Heart left ventricle (tissue), 16 donors: ENCODE measurements at regions not wholly inside any gene's neighbourhood (a gene's known extent, or its start where the extent isn't known, plus 50 kb on each side); places are given as distances from the start of the nearest gene placed in this dataset.

ENCODE experiments used
- ATAC-seq, 4 donors: fragments of 200-7000 bp; cut with Tn5 transposase; one replicate each; pipeline ENCODE4 v1.9.1; 2020 to 2022; ENCODE audit warnings: moderate library complexity in 4 of 4, mild to moderate bottlenecking in 3 of 4, moderate number of reproducible peaks in 1 of 4
- DNase-seq, 5 donors: peaks; one replicate each; pipeline ENCODE4 v3.0.0-alpha.2; 2020
- H3K27ac ChIP-seq, 12 donors: fragments of 200-600 bp; sonication (generic) in 4 of 12; one replicate each; pipeline versions ENCODE4 v1.5.0 to v1.8.0; 2016 to 2022; ENCODE audit warnings: mild to moderate bottlenecking in 2 of 12
- H3K27me3 ChIP-seq, 9 donors: fragments of 200-600 bp; sonication (generic) in 2 of 9; one replicate each; pipeline versions ENCODE4 v1.5.1 to v1.8.0; 2016 to 2022; ENCODE audit warnings: mild to moderate bottlenecking in 3 of 9
- H3K36me3 ChIP-seq, 9 donors: fragments of 200-600 bp; sonication (generic) in 2 of 9; one replicate each; pipeline versions ENCODE4 v1.5.0 to v1.8.0; 2018 to 2022; ENCODE audit warnings: mild to moderate bottlenecking in 2 of 9
- H3K4me1 ChIP-seq, 12 donors: fragments of 200-600 bp; sonication (generic) in 4 of 12; one replicate each; pipeline versions ENCODE4 v1.5.0 to v1.8.0; 2016 to 2022; ENCODE audit warnings: mild to moderate bottlenecking in 3 of 12
- H3K4me3 ChIP-seq, 12 donors: fragments of 200-600 bp; sonication (generic) in 4 of 12; one replicate each; pipeline versions ENCODE4 v1.5.0 to v1.8.0; 2017 to 2022; ENCODE audit warnings: mild to moderate bottlenecking in 9 of 12, moderate library complexity in 4 of 12
- H3K9me3 ChIP-seq, 12 donors: fragments of 200-600 bp; sonication (generic) in 4 of 12; one replicate each; pipeline versions ENCODE4 v1.5.0 to v1.8.0; 2016 to 2022; ENCODE audit warnings: mild to moderate bottlenecking in 1 of 12
- CTCF ChIP-seq, 12 donors: fragments of 200-600 bp; sonication (generic) in 4 of 12; IDR thresholded peaks; one replicate each; pipeline versions ENCODE4 v1.5.0 to v1.8.0; 2018 to 2022; ENCODE audit warnings: antibody characterized with exemption in 12 of 12, mild to moderate bottlenecking in 5 of 12
- POLR2A ChIP-seq, 2 donors: fragments of 450-650 bp; IDR thresholded peaks; one replicate each; pipeline ENCODE4 v1.6.1; 2017; ENCODE audit warnings: antibody characterized with exemption in 2 of 2, mild to moderate bottlenecking in 2 of 2, moderate library complexity in 2 of 2
- WGBS, 4 donors: extraction: QIAGEN DNeasy Blood & Tissue Kit in 2 of 4; methylation state at CpG; one replicate each; pipeline versions ENCODE4 v1.1.5 to v1.1.7; 2013 to 2018; 5-methylcytosine and 5-hydroxymethylcytosine counted together
- intact Hi-C, 10 donors: fragments of 100-400 bp; cut with DNase I; formaldehyde crosslinking; loops; one replicate each; pipeline versions ENCODE4 v1.11.1 to v1.14.2; 2022
- donor health status: ischemic (EF 13 %, LVEDD 7.1; RV severe dilation, severe dysfunction).
- donor health status: healthy with polysubstance abuse.
- donor health status: DM: no; HTN: yes; CAD: no.
- donor health status: DM: no; HTN: no; CAD: no.
- donor health status: ischemic (EF 25% LVEDD 6.9; RV normal size, moderate dysfunction).
- donor health status: ischemic (EF 25% LVEDD 5.7; RV mildly dilated, moderate dysfunction).
- donor health status: healthy.
- donor health status: DM: yes; HTN: yes; CAD: no.
- donor health status: ischemic (EF 35%, LVEDD 5.7; RV mildly dilated, moderate dysfunction).
- donor health status: nonischemic (EF 11% LVEDD 7.7; RV severe dilation, severe dysfunction).
- donor health status: DM: yes; HTN: yes; CAD: no.
- donor health status: PGD.
- donor health status: ischemic (EF 29% LVEDD 5.4; RV normal size, mild dysfunction).
- donor health status: nonischemic (EF 23%, LVEDD 6.1; RV moderate dilation, normal function).

GRCh38 chr1:234726359-234726943 is 116.5 kb upstream of the IRF2BP2 start:
- DNase-seq, result peak in 2 of 5 donors; percentile 33 to 46
- Histone ChIP-seq H3K36me3 (no peaks in the 10 kb centered on the region), H3K9me3 (no peaks in the 10 kb centered on the region), H3K4me3 (no peak overlapping the region), H3K4me1 (peaks cover 37 to 87% (median 65%) of the 10 kb centered on the region in 12 donors), H3K27me3 (no peaks in the 10 kb centered on the region), H3K27ac (peak overlapping the region; percentile 93 to 99 (median 99))
- ATAC-seq, result no peak
- WGBS, 4 donors, result 39 to 60% (median 49%) methylated on average over 12 of the region's 12 CpGs
- TF ChIP-seq CTCF (IDR thresholded peaks at IDR 0.05) (no peak), POLR2A (IDR thresholded peaks at IDR 0.05) (no peak)
- intact Hi-C loops, result loop anchor here in 9 of 10 donors (5.0 to 10.0 kb wide), 13 partner anchors 41 to 351 kb away; no protein-coding TSS in a partner anchor

DNA sequence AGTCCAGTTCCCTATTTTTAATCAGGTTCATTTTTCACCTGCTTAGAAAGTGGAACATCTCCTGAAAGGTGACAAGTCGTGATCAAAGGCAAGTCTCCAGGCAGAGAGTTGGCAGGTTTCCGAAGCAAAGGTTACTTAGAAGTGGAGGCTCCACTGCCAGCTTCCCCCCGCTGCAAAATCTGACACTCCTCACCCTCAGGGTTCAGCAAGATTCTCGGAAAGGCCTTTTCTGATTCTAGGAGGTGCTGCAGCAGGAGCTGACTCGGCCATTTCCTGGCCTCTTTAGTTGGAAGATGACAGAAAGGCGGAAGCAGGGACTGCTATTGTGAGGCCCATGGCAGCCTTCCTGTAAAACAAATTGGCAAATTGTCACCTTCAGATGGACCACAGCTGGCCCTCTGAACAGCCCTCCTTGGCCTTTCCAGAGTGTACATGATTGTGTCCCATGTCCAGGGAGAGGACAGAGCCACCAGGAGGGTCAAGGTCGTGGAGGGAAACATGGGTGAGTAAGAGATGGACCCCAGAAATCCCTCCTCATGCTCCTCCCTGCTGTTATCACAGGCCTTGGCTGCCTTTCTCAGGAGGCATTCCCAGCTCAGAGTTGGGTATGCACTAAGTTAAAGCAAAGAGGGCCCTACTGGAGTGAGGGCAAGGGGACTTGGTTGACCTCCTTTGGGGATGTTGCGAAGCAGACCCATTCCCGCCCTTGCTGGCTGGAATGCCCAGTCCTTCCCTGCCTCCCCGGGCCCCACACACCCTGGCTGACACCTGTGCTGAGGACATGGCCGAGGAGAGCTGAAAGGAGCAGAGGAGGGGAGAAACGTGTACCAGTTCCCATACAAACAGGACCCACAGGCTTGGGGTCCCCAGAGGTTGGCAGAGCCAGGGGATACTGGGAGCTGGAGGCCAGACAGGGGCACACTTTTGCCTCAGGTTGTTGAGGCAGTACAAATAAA is 115.5 kb upstream of the IRF2BP2 start:
- Histone ChIP-seq H3K4me1 (peaks cover 41 to 87% (median 75%) of the 10 kb centered on the region in 12 donors), H3K4me3 (peak overlapping the region in 6 of 12 donors; percentile 3 to 38 (median 16)), H3K27me3 (no peaks in the 10 kb centered on the region), H3K27ac (peak overlapping the region; percentile 93 to 99 (median 99)), H3K9me3 (no peaks in the 10 kb centered on the region), H3K36me3 (no peaks in the 10 kb centered on the region)
- DNase-seq, result peak in 4 of 5 donors; percentile 41 to 63 (median 62)
- TF ChIP-seq CTCF (IDR thresholded peaks at IDR 0.05) (no peak), POLR2A (IDR thresholded peaks at IDR 0.05) (no peak)
- intact Hi-C loops, result loop anchor here (1.0 to 10.0 kb wide), 23 partner anchors 42 to 357 kb away; partner anchors contain the start of gene IRF2BP2 (in 2 of the 10)
- WGBS, 4 donors, result 39 to 47% (median 42%) methylated on average over 11 to 12 of the region's 12 CpGs
- peak in 2 of 4 donors; percentile 1 to 3 for ATAC-seq

DNA sequence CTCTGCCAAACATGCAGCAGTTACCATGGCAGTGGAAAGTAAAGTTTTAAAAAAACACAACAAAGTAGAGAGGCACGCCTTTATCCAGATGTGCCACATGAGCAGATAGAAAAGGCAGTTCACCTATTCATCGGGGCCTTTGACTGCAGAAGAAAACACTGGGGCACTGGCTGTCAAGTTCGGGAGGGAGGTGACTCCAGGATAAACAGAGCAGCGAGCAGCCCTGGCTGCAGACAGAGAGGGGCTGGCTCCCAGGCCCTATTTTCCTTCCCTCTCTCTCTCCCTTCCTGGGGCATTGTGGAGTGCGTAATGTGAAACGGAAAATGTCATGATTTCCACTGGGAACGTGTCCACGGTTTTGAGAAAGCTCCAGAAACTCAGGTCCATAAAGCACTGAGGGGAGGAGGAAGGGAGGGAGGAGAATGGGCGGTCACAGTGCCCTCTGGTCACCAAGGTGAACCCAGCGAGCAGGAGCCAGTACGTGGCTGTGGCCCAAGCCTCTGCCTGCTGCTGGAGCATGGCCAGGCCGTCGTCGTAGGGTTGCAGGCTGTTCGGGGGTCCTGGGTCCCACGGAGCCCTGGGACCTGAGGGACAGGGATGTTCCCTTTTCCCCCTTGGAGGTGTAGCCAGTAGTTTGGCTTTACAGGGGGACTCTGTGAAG is 114.7 kb upstream of the IRF2BP2 start:
- Histone ChIP-seq H3K9me3 (no peaks in the 10 kb centered on the region), H3K4me1 (peaks cover 41 to 93% (median 81%) of the 10 kb centered on the region in 12 donors), H3K27me3 (no peaks in the 10 kb centered on the region), H3K27ac (peak overlapping the region; percentile 93 to 99 (median 99)), H3K4me3 (peak overlapping the region in 10 of 12 donors; percentile 3 to 38 (median 18)), H3K36me3 (no peaks in the 10 kb centered on the region)
- intact Hi-C loops, result loop anchor here (1.0 to 10.0 kb wide), 41 partner anchors 43 to 359 kb away; partner anchors contain the start of gene IRF2BP2 (in 4 of the 10)
- WGBS, 4 donors, result 0 to 1% (median 1%) methylated on average over 10 to 16 of the region's 16 CpGs
- TF ChIP-seq CTCF (IDR thresholded peaks at IDR 0.05) (no peak), POLR2A (IDR thresholded peaks at IDR 0.05) (peak in 1 of 2 donors; percentile 25)
- ATAC-seq, result peak; percentile 52 to 70 (median 65)
- peak; percentile 83 to 87 (median 84) for DNase-seq
